GM23248 (cell line): ENCODE measurements at regions not wholly inside any gene's neighbourhood (a gene's known extent, or its start where the extent isn't known, plus 50 kb on each side); places are given as distances from the start of the nearest gene placed in this dataset.

ENCODE experiments used
- EZH2 ChIP-seq: fragments of 200-600 bp; sonication (generic); IDR thresholded peaks from 2 replicates; pipeline ENCODE4 v1.6.1; 2018; ENCODE audit warnings: antibody characterized with exemption, mild to moderate bottlenecking; ENCODE audit not compliant: insufficient read depth, poor library complexity, severe bottlenecking
- EZH2phosphoT487 ChIP-seq: fragments of 200-600 bp; sonication (generic); IDR thresholded peaks from 2 replicates; pipeline ENCODE4 v1.6.1; 2018; ENCODE audit warnings: antibody characterized with exemption, moderate library complexity, mild to moderate bottlenecking, low read depth; ENCODE audit not compliant: insufficient read depth

GRCh38 chr17:12613566-12613965 is 52.1 kb upstream of the MYOCD start:
- TF ChIP-seq EZH2 = no peak
- TF ChIP-seq EZH2phosphoT487 = no peak
